Peyer's patch (tissue), 4 donors: ENCODE measurements at regions not wholly inside any gene's neighbourhood (a gene's known extent, or its start where the extent isn't known, plus 50 kb on each side); places are given as distances from the start of the nearest gene placed in this dataset.

Source experiments
- DNase-seq, 3 donors: peaks; one replicate each; pipeline ENCODE4 v3.0.0-alpha.2; 2017 to 2019
- H3K27ac ChIP-seq, 4 donors: fragments of 200-600 bp; sonication (generic); one replicate each; pipeline ENCODE4 v1.5.1; 2016 to 2019
- H3K27me3 ChIP-seq, 2 donors: fragments of 200-600 bp; sonication (generic); one replicate each; pipeline ENCODE4 v1.5.1; 2019
- H3K36me3 ChIP-seq, 3 donors: fragments of 200-600 bp; sonication (generic); one replicate each; pipeline ENCODE4 v1.5.1; 2016 to 2019
- H3K4me1 ChIP-seq, 4 donors: fragments of 200-600 bp; sonication (generic); one replicate each; pipeline ENCODE4 v1.5.1; 2016 to 2019
- H3K4me3 ChIP-seq, 4 donors: fragments of 200-600 bp; sonication (generic); 1 replicate in 3 of 4; 2 replicates in 1 of 4; pipeline ENCODE4 v1.5.1; 2016 to 2019; ENCODE audit warnings: mild to moderate bottlenecking in 1 of 4
- H3K9me3 ChIP-seq, 4 donors: fragments of 200-600 bp; sonication (generic); one replicate each; pipeline ENCODE4 v1.5.1; 2016 to 2019; ENCODE audit warnings: mild to moderate bottlenecking in 1 of 4
- CTCF ChIP-seq, 6 experiments: fragments of 450-650 bp in 4 of 6; fragments of 200-600 bp in 2 of 6; sonication (generic) in 1 of 6; IDR thresholded peaks; one replicate each; pipeline ENCODE4 v1.5.1; 2017 to 2019; ENCODE audit warnings: antibody characterized with exemption in 6 of 6, mild to moderate bottlenecking in 3 of 6, moderate library complexity in 1 of 6
- POLR2A ChIP-seq, 2 donors: fragments of 450-650 bp; IDR thresholded peaks; one replicate each; pipeline ENCODE4 v1.5.1; 2017; ENCODE audit warnings: antibody characterized with exemption in 2 of 2, mild to moderate bottlenecking in 2 of 2, moderate library complexity in 2 of 2

- Histone ChIP-seq H3K9me3 (no peaks in the 10 kb centered on the region), H3K4me3 (no peak overlapping the region), H3K4me1 (no peaks in the 10 kb centered on the region), H3K27me3 (no peaks in the 10 kb centered on the region), H3K36me3 (no peaks in the 10 kb centered on the region), H3K27ac (no peak overlapping the region)
- TF ChIP-seq CTCF (IDR thresholded peaks at IDR 0.05), result no peak
- no peak for TF ChIP-seq POLR2A (IDR thresholded peaks at IDR 0.05)
- no peak for DNase-seq
Observed at GRCh38 chr3:177811835-177812234, 614.6 kb upstream of the TBL1XR1 start.

GRCh38 chr3:177812492-177812891 lies 615.2 kb upstream of the TBL1XR1 start:
- H3K36me3 ChIP-seq, result no peaks in the 10 kb centered on the region
- no peaks in the 10 kb centered on the region for H3K27me3 ChIP-seq
- H3K9me3 ChIP-seq, result no peaks in the 10 kb centered on the region
- DNase-seq, result no peak
- H3K4me3 ChIP-seq, result no peak overlapping the region
- H3K4me1 ChIP-seq, result no peaks in the 10 kb centered on the region
- TF ChIP-seq CTCF (IDR thresholded peaks at IDR 0.05) (no peak), POLR2A (IDR thresholded peaks at IDR 0.05) (no peak)
- H3K27ac ChIP-seq, result no peak overlapping the region

- TF ChIP-seq CTCF (IDR thresholded peaks at IDR 0.05), result no peak
- no peak for TF ChIP-seq POLR2A (IDR thresholded peaks at IDR 0.05)
- Histone ChIP-seq H3K27ac (no peak overlapping the region), H3K27me3 (no peaks in the 10 kb centered on the region), H3K4me1 (no peaks in the 10 kb centered on the region), H3K36me3 (no peaks in the 10 kb centered on the region), H3K4me3 (no peak overlapping the region), H3K9me3 (no peaks in the 10 kb centered on the region)
- no peak for DNase-seq
Observed at GRCh38 chr3:177813322-177813721, 616.0 kb upstream of the TBL1XR1 start.

GRCh38 chr3:177816667-177817208 lies 619.5 kb upstream of the TBL1XR1 start:
- Histone ChIP-seq H3K4me3 (no peak overlapping the region), H3K27me3 (no peaks in the 10 kb centered on the region), H3K27ac (no peak overlapping the region), H3K36me3 (no peaks in the 10 kb centered on the region), H3K4me1 (peaks cover 0 to 4% (median 0%) of the 10 kb centered on the region in 4 donors), H3K9me3 (no peaks in the 10 kb centered on the region)
- DNase-seq, result no peak
- TF ChIP-seq CTCF (IDR thresholded peaks at IDR 0.05) (no peak), POLR2A (IDR thresholded peaks at IDR 0.05) (no peak)

- Histone ChIP-seq H3K4me1 (peaks cover 0 to 4% (median 0%) of the 10 kb centered on the region in 4 donors), H3K9me3 (no peaks in the 10 kb centered on the region), H3K36me3 (no peaks in the 10 kb centered on the region), H3K4me3 (no peak overlapping the region), H3K27me3 (no peaks in the 10 kb centered on the region), H3K27ac (no peak overlapping the region)
- TF ChIP-seq CTCF (IDR thresholded peaks at IDR 0.05) (no peak), POLR2A (IDR thresholded peaks at IDR 0.05) (no peak)
- no peak for DNase-seq
Observed at GRCh38 chr3:177817751-177818150, 620.5 kb upstream of the TBL1XR1 start.

GRCh38 chr3:177818712-177819240 lies 621.5 kb upstream of the TBL1XR1 start:
- H3K27me3 ChIP-seq, result no peaks in the 10 kb centered on the region
- no peak overlapping the region for H3K4me3 ChIP-seq
- no peak for DNase-seq
- no peak overlapping the region for H3K27ac ChIP-seq
- no peaks in the 10 kb centered on the region for H3K9me3 ChIP-seq
- peaks cover 0 to 4% (median 2%) of the 10 kb centered on the region in 4 donors for H3K4me1 ChIP-seq
- TF ChIP-seq CTCF (IDR thresholded peaks at IDR 0.05) (no peak), POLR2A (IDR thresholded peaks at IDR 0.05) (no peak)
- H3K36me3 ChIP-seq, result no peaks in the 10 kb centered on the region
